Naive thymus-derived CD8-positive, alpha-beta T cell (primary cell): ENCODE measurements at regions not wholly inside any gene's neighbourhood (a gene's known extent, or its start where the extent isn't known, plus 50 kb on each side); places are given as distances from the start of the nearest gene placed in this dataset.
"Not testable (repeated sequence)": the region's sequence is repeated elsewhere in the genome, so short reads cannot be mapped to it uniquely, and the experiment has no call there.

Experiments used
- ATAC-seq, 2 donors: fragments of 150-1000 bp; cut with Tn5 transposase in 1 of 2; sonication (Bioruptor Pico), chemical (Tn5 transposase) in 1 of 2; 1 replicate in 1 of 2; 2 replicates in 1 of 2; pipeline ENCODE4 v1.10.0; 2021; ENCODE audit warnings: mild to moderate bottlenecking in 2 of 2, moderate library complexity in 2 of 2
- POLR2A ChIA-PET: fragments of 350-600 bp; sonication (Branson Sonifier 250); formaldehyde crosslinking; loops from one replicate; lab custom pipeline; 2021; ENCODE audit warnings: antibody characterized with exemption; lab: Charles Lee
- DNase-seq, 10 donors: peaks; one replicate each; pipeline versions ENCODE4 v3.0.0 to v3.0.0-alpha.2; 2020 to 2022
- H3K27ac Mint-ChIP-seq, 10 donors: one replicate each; pipeline ENCODE4 v1.8.0; 2020 to 2022; ENCODE audit warnings: mild to moderate bottlenecking in 10 of 10, mixed read lengths in 10 of 10, moderate library complexity in 4 of 10, inconsistent platforms in 1 of 10
- H3K27me3 Mint-ChIP-seq, 5 donors: one replicate each; pipeline ENCODE4 v1.8.0; 2021 to 2022; ENCODE audit warnings: mixed read lengths in 5 of 5
- H3K36me3 Mint-ChIP-seq, 3 donors: one replicate each; pipeline ENCODE4 v1.8.0; 2020 to 2022; ENCODE audit warnings: mixed read lengths in 3 of 3, mild to moderate bottlenecking in 2 of 3, inconsistent platforms in 1 of 3
- H3K4me1 Mint-ChIP-seq, 4 donors: one replicate each; pipeline ENCODE4 v1.8.0; 2021 to 2022; ENCODE audit warnings: mixed read lengths in 4 of 4
- H3K4me3 Mint-ChIP-seq, 10 donors: one replicate each; pipeline ENCODE4 v1.8.0; 2020 to 2022; ENCODE audit warnings: mild to moderate bottlenecking in 10 of 10, mixed read lengths in 10 of 10, moderate library complexity in 6 of 10, inconsistent platforms in 1 of 10
- H3K9me3 Mint-ChIP-seq, 9 donors: one replicate each; pipeline ENCODE4 v1.8.0; 2020 to 2022; ENCODE audit warnings: mixed read lengths in 9 of 9, mild to moderate bottlenecking in 3 of 9, inconsistent platforms in 1 of 9, moderate library complexity in 1 of 9

DNA sequence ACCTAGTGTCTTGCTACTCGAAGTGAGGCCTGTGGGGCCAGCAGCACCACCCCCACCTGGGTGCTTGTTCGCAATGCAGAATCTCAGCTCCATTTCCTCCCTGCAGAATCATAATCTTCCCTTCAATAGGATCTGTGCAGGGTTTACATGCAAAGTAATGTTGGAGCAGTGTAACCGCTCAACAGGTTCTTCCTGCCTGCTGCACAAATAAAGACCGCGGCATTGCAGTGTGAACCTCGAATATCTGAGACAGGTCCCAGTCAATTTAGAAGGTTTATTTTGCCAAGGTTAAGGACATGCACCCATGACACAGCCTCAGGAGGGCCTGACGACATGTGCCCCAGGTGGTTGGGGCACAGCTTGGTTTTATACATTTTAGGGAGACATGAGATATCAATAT, 119.2 kb downstream of the TLR5 start:
- H3K27ac Mint-ChIP-seq, result no peak overlapping the region
- POLR2A ChIA-PET, result no interaction called here
- no peak overlapping the region for H3K4me3 Mint-ChIP-seq
- DNase-seq (no peak), ATAC-seq (no peak)
- H3K9me3 Mint-ChIP-seq, result peaks cover 0 to 4% (median 0%) of the 10 kb centered on the region in 9 donors
- H3K27me3 Mint-ChIP-seq, result peaks cover 0 to 4% (median 0%) of the 10 kb centered on the region in 5 donors
- peaks cover 0 to 1% (median 0%) of the 10 kb centered on the region in 4 donors for H3K4me1 Mint-ChIP-seq
- H3K36me3 Mint-ChIP-seq, result no peaks in the 10 kb centered on the region

DNA sequence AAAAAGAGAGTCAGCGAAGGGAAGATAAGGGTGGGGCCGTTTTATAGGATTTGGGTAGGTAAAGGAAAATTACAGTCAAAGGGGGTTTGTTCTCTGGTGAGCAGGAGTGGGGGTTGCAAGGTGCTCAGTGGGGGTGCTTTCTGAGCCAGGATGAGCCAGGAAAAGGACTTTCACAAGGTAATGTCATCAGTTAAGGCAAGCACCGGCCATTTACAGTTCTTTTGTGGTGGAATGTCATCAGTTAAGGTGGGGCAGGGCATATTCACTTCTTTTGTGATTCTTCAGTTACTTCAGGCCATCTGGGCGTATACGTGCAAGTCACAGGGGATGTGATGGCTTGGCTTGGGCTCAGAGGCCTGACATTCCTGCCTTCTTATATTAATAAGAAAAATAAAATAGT, 118.6 kb downstream of the TLR5 start:
- H3K36me3 Mint-ChIP-seq, H3K4me3 Mint-ChIP-seq, H3K27me3 Mint-ChIP-seq, H3K9me3 Mint-ChIP-seq, POLR2A ChIA-PET, H3K27ac Mint-ChIP-seq, ATAC-seq, H3K4me1 Mint-ChIP-seq, DNase-seq: not testable (repeated sequence)

DNA sequence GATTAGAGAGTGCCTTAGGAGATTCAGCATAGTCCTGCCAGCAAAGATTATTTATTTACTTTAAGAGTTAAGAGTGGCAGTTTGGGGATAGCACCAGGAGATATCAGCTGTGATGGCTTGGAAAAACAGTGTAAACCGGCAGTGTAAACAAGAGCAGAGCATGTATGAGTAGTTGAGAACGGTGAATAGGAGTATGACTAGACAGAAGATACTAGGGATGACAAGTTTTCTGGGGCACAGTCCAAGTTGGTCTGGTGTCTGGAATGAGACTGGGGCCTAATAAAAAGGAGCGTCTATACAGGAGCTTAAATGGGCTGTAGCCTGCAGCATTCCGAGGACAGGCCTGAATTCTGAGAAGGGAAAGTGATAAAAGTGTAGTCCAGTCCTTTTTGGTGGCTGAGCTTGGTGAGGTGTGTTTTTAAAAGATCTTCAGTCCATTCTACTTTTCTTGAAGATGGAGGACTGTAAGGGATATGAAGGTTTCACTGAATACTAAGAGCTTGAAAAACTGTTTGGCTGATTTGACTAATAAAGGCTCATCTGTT, 117.8 kb downstream of the TLR5 start:
- POLR2A ChIA-PET, DNase-seq, H3K4me3 Mint-ChIP-seq, H3K36me3 Mint-ChIP-seq, H3K4me1 Mint-ChIP-seq, H3K27ac Mint-ChIP-seq, ATAC-seq, H3K27me3 Mint-ChIP-seq, H3K9me3 Mint-ChIP-seq: not testable (repeated sequence)

DNA sequence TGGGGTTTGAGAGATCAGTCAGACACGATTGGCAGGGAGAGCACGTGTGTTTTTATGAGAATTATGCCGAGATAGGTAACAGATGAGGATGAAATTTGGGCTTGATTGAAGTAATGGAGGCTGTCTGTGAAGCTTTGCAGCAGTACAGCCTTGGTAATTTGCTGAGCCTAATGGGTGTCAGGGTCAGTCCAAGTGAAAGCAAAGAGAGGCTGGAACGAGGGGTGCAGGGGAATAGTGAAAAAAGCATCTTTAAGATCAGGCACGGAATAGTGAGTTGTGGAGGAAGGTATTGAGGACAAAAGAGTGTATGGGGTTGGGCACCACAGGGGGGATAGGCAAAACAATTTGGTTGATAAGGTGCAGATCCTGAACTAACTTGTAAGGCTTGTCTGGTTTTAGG, 116.4 kb downstream of the TLR5 start:
- POLR2A ChIA-PET, H3K4me1 Mint-ChIP-seq, DNase-seq, H3K27me3 Mint-ChIP-seq, ATAC-seq, H3K27ac Mint-ChIP-seq, H3K4me3 Mint-ChIP-seq, H3K36me3 Mint-ChIP-seq, H3K9me3 Mint-ChIP-seq: not testable (repeated sequence)

DNA sequence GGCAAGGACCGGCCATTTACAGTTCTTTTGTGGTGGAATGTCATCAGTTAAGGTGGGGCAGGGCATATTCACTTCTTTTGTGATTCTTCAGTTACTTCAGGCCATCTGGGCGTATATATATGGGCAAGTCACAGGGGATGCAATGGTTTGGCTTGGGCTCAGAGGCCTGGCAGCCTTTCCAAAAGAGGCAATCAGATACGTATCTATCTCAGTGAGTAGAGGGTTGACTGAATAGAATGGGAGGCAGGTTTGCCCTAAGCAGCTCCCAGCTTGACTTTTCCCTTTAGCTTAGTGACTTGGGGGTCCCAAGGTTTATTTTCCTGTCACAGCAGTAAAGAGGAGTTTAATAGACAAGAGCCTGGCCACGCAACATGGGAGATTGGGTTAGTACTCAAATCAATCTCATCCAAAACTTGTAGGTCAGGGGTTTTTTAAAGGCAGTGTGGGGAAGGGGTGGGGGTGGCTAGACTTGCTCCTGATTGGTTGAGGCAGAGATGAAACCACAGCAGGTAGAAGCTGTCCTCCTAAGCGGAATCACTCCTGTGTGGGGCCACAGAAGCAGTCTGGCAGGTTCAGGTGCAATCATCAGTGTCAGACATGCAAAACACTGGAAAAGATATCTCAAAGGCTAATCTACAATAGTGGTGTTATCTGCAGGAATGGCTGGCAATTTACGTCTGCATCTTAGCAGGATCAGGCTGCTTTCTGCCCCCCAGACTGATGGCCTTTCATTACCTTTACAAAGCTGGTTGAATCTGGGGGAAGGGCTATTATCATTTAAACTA, 112.9 kb downstream of the TLR5 start:
- Mint-ChIP-seq H3K4me1 (peaks cover 0 to 3% (median 0%) of the 10 kb centered on the region in 4 donors), H3K4me3 (no peak overlapping the region), H3K9me3 (no peaks in the 10 kb centered on the region), H3K27me3 (peaks cover 0 to 6% (median 0%) of the 10 kb centered on the region in 5 donors), H3K36me3 (no peaks in the 10 kb centered on the region), H3K27ac (peak overlapping the region in 1 of 10 donors; percentile 13)
- ATAC-seq (no peak), DNase-seq (no peak)
- POLR2A ChIA-PET, result no interaction called here

DNA sequence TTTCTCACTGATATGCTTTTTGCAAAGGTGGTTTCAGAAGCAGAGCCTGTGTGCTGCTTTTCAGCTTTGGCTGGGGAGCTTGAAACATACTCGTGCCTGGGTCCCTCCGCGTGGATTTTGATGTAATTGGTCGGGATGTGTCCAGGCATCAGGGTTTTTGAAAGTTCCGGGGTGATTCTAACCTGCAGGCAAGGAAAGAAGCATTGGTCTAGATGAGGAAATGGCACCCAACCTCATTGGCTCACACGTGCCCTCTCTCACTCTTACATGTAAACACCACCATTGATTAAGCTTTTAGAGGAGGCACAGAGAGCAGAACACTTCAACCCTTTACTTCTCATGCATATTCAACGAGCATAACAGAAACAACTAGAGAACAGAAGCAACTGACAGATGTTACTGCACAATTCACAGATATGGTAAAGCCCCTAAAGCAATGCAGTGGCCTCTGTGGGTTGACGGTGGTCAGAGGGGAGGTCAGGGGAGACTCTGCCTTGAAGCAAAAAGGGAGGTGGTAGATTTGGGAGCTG, 112.1 kb downstream of the TLR5 start:
- POLR2A ChIA-PET, result no interaction called here
- ATAC-seq (no peak), DNase-seq (no peak)
- Mint-ChIP-seq H3K27me3 (peaks cover 0 to 8% (median 0%) of the 10 kb centered on the region in 5 donors), H3K36me3 (no peaks in the 10 kb centered on the region), H3K4me1 (peaks cover 0 to 3% (median 0%) of the 10 kb centered on the region in 4 donors), H3K27ac (peak overlapping the region in 1 of 10 donors; percentile 10), H3K4me3 (no peak overlapping the region), H3K9me3 (no peaks in the 10 kb centered on the region)

DNA sequence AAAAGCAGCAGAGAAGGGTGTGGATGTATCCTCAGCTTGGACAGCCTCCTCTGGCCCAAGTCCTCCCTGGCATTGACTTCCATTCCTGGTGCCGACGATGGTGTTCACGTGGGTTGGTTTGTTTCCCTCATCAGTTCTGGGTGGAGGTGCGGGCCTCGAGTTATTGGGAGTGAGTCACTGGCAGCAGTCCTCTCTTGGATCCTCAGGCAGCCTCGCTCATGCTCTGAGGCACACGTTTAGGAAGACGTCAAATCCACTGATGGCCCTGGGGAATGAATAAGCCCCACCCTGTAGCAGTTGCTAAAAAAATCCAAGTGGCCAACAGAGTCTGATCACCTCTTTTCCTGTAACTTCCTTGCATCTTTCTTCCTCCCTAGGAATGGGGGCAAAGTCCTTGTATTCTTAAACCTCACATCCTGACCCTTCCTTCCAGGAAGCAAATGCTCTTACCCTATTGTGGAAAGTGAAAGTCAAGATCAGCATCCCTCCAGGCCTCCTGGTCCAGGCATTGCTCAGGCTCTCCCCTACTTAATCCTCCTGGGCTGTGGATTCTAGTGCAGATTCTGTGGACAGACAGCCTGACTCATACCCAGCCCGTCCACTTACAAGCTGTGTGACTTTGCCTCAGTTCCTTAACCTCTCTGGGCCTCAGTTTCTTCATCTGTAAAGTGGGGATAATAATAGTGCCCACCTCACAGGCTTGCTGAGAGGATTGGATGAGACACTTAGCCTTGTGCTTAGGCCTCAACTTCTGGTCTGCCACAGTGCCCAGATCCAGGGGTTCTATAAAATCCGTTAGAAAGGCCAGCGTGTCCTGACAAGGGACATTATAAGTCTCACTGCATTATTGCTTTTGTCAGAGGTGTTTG, 111.1 kb downstream of the TLR5 start:
- ATAC-seq (no peak), DNase-seq (no peak)
- Mint-ChIP-seq H3K27me3 (peaks cover 0 to 13% (median 0%) of the 10 kb centered on the region in 5 donors), H3K27ac (no peak overlapping the region), H3K9me3 (no peaks in the 10 kb centered on the region), H3K4me3 (no peak overlapping the region), H3K36me3 (no peaks in the 10 kb centered on the region), H3K4me1 (peaks cover 0 to 3% (median 0%) of the 10 kb centered on the region in 4 donors)
- POLR2A ChIA-PET, result no interaction called here

DNA sequence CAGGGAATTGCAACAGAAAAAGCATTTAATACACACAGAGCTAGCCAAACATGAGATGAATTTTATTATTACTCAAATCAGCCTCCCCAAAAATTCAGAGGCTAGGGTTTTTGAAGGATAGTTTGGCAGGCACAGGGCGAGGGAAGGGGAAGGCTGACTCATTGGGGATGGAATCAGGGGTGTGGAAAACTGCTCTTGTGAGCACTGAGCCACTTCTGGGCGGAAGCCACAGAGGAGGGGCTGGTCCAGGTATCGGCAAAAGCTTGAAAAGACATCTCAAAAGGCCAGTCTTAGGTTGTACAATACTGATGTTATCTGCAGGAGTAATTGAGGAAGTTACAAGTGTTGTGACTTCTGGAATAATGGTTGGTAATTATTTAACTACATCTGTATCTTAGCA, 109.4 kb downstream of the TLR5 start:
- Mint-ChIP-seq H3K4me3 (no peak overlapping the region), H3K36me3 (no peaks in the 10 kb centered on the region), H3K27me3 (peaks cover 0 to 19% (median 0%) of the 10 kb centered on the region in 5 donors), H3K27ac (no peak overlapping the region), H3K9me3 (no peaks in the 10 kb centered on the region), H3K4me1 (peaks cover 0 to 3% (median 0%) of the 10 kb centered on the region in 4 donors)
- POLR2A ChIA-PET, result no interaction called here
- DNase-seq (no peak), ATAC-seq (no peak)

DNA sequence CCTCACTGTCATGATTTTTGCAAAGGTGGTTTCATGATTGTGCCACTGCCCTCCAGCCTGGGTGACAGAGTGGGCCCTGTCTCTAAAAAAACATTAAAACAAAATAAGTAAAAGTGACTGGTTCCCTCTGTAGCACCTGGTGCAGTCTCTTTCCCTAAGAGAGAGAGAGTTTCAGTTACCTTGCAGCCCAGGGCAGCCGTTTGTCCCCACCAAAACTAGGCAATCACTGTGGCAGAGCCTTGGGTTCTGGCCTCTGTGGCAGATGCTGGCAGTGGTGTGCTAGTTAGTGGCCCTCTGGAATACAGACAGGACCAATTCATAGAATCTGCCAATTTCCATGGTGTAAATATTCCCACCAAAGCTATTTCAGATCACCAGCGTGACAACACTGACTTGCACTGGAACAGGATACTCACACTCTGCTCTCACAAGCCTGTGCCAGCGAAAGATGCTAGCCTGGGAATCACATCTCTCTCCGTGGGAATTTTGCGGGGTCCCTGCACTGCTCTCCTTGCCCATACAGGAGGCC, 108.7 kb downstream of the TLR5 start:
- no peak overlapping the region for H3K27ac Mint-ChIP-seq

DNA sequence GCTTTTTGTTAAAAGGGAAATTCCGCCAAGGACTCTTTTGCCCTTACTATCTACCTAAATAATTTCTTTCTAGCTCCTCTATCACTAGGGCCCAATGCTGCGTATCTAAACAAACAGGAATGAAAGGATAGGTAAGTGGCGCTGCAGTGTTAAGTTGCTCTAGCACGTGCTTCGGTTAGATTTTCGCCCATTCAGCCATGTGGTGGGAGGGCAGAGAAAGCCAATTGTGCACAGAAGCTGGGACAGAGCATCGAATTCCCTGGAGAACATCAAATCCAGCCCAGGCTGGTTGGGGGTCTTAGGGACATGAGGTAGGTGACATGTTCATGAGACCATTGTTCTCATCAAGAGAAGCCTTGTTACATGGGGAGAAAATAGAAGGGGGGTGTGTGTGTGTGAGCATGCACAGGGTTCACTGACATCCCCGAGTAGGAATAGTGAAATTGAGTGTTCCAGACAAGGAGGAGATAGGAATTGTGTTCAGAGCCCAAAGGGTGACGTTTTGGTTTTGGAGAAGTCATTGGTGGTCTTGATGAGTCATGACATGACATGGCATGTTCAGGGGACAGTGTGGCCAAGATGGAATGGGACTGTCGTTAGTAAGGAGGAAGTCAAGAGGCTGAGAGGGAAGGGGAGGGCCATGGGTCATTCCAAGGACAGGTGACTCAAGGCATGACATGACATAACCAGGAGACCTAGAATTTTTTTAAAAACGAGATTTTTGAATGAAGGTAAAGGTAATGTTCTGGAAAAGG, 107.1 kb downstream of the TLR5 start:
- POLR2A ChIA-PET, result no interaction called here
- Mint-ChIP-seq H3K4me1 (peaks cover 0 to 2% (median 0%) of the 10 kb centered on the region in 4 donors), H3K27ac (no peak overlapping the region), H3K4me3 (no peak overlapping the region), H3K9me3 (no peaks in the 10 kb centered on the region), H3K36me3 (no peaks in the 10 kb centered on the region), H3K27me3 (peaks cover 2 to 23% (median 3%) of the 10 kb centered on the region in 5 donors)
- no peak for ATAC-seq
- DNase-seq, result no peak

More for the DNA sequence above, 108.7 kb downstream of the TLR5 start:
- ATAC-seq, result no peak
- no peaks in the 10 kb centered on the region for H3K9me3 Mint-ChIP-seq
- H3K4me1 Mint-ChIP-seq, result peaks cover 0 to 3% (median 0%) of the 10 kb centered on the region in 4 donors
- peaks cover 0 to 19% (median 0%) of the 10 kb centered on the region in 5 donors for H3K27me3 Mint-ChIP-seq
- POLR2A ChIA-PET, result no interaction called here
- H3K4me3 Mint-ChIP-seq, result no peak overlapping the region
- DNase-seq, result no peak
- H3K36me3 Mint-ChIP-seq, result no peaks in the 10 kb centered on the region

DNA sequence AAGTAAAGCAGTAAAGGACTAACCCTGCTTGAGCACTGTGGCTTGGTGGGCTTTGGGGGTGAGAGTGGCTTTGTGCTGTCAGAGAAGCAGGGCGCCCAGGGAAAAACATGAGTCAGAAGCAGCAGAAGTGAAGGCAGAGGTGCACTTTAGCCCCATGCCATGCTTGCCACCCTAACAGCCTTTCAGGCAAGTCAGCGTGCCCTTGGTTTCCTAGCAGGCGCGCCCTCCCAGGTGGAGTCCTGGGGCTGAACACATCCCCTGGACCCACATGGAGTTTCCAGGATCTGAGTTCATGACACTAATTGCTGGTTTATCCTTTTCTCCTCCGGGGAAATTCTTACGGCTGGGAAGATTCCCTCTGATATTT, 106.6 kb downstream of the TLR5 start:
- no peak overlapping the region for H3K27ac Mint-ChIP-seq
- DNase-seq (no peak), ATAC-seq (no peak)
- no peak overlapping the region for H3K4me3 Mint-ChIP-seq
- H3K4me1 Mint-ChIP-seq, result no peaks in the 10 kb centered on the region
- POLR2A ChIA-PET, result no interaction called here
- no peaks in the 10 kb centered on the region for H3K9me3 Mint-ChIP-seq
- H3K36me3 Mint-ChIP-seq, result no peaks in the 10 kb centered on the region
- H3K27me3 Mint-ChIP-seq, result peaks cover 3 to 28% (median 4%) of the 10 kb centered on the region in 5 donors

DNA sequence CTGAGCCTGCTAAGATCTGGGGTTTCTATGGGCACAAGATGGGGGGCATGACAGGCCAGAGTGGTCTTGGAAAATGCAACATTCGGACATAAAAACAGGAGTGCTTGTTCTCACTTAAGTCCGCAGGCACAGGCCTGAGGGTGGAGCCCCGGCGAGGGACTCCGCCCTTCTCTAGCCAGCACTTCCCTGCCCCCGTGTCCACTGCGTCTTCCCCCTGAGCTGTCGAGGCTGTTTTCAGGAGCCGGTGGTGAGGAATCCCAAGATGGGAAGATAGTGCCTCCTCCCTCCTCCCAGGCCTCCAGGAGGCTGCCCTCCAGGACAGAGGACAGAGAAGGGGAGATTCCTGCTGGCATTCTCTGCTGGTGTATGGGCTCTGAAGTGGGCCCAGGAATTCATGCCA, 105.2 kb downstream of the TLR5 start:
- H3K4me1 Mint-ChIP-seq, result no peaks in the 10 kb centered on the region
- no peaks in the 10 kb centered on the region for H3K36me3 Mint-ChIP-seq
- no peaks in the 10 kb centered on the region for H3K9me3 Mint-ChIP-seq
- no peak for ATAC-seq
- no peak overlapping the region for H3K4me3 Mint-ChIP-seq
- H3K27me3 Mint-ChIP-seq, result peaks cover 5 to 28% (median 7%) of the 10 kb centered on the region in 5 donors
- POLR2A ChIA-PET, result no interaction called here
- DNase-seq, result no peak
- H3K27ac Mint-ChIP-seq, result peak overlapping the region in 1 of 10 donors; percentile 1
